ENCODE measurements at regions not wholly inside any gene's neighbourhood (a gene's known extent, or its start where the extent isn't known, plus 50 kb on each side); places are given as distances from the start of the nearest gene placed in this dataset.

DNA sequence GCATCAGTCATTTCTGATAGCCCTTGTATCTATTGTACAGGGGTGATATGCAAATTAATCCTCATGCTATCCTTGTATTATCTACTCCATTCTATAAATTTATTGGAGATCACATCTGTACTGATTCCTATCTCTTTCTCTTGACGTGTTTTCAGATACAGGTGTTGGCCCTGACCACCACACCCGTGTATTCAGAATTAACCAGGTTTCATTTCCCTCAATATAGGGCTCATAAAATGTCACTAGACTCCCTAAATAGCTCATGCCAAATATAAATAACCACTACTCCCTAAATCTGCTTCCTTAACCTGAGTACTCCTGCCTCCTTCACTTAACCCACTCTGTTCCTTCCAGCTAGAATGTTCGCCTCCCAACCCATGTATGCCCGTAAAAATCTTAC, 522.8 kb upstream of the KLF4 start:
- TF ChIP-seq, protein P1, sequence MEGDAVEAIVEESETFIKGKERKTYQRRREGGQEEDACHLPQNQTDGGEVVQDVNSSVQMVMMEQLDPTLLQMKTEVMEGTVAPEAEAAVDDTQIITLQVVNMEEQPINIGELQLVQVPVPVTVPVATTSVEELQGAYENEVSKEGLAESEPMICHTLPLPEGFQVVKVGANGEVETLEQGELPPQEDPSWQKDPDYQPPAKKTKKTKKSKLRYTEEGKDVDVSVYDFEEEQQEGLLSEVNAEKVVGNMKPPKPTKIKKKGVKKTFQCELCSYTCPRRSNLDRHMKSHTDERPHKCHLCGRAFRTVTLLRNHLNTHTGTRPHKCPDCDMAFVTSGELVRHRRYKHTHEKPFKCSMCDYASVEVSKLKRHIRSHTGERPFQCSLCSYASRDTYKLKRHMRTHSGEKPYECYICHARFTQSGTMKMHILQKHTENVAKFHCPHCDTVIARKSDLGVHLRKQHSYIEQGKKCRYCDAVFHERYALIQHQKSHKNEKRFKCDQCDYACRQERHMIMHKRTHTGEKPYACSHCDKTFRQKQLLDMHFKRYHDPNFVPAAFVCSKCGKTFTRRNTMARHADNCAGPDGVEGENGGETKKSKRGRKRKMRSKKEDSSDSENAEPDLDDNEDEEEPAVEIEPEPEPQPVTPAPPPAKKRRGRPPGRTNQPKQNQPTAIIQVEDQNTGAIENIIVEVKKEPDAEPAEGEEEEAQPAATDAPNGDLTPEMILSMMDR (IDR thresholded peaks at IDR 0.05): no peak
- no peak for TF ChIP-seq POLR2A (IDR thresholded peaks at IDR 0.05)

Data from adrenal gland (tissue), 5 donors.